ENCODE measurements at regions not wholly inside any gene's neighbourhood (a gene's known extent, or its start where the extent isn't known, plus 50 kb on each side); places are given as distances from the start of the nearest gene placed in this dataset.

GRCh38 chr2:146147448-146148012 lies 1627.6 kb upstream of the ZEB2 start:
- Histone ChIP-seq H3K36me3 (no peaks in the 10 kb centered on the region), H3K27ac (no peak overlapping the region), H3K9me3 (ENCODE audit: severe bottlenecking) (no peaks in the 10 kb centered on the region), H3K27me3 (ENCODE audit: insufficient read depth, low read depth, severe bottlenecking) (no peaks in the 10 kb centered on the region), H3K4me3 (ENCODE audit: low read depth, low read length) (no peak overlapping the region)
- peak; percentile 51 for TF ChIP-seq CTCF (IDR thresholded peaks at IDR 0.05; ENCODE audit: low read depth, low read length)
- no peak for DNase-seq

GRCh38 chr2:146143971-146144370 lies 1624.1 kb upstream of the ZEB2 start:
- Histone ChIP-seq H3K27me3 (ENCODE audit: insufficient read depth, low read depth, severe bottlenecking) (no peaks in the 10 kb centered on the region), H3K9me3 (ENCODE audit: severe bottlenecking) (no peaks in the 10 kb centered on the region), H3K36me3 (no peaks in the 10 kb centered on the region), H3K4me3 (ENCODE audit: low read depth, low read length) (no peak overlapping the region), H3K27ac (no peak overlapping the region)
- DNase-seq: no peak
- no peak for TF ChIP-seq CTCF (IDR thresholded peaks at IDR 0.05; ENCODE audit: low read depth, low read length)

GRCh38 chr2:146138820-146139219 lies 1618.9 kb upstream of the ZEB2 start:
- Histone ChIP-seq H3K27ac (no peak overlapping the region), H3K27me3 (ENCODE audit: insufficient read depth, low read depth, severe bottlenecking) (no peaks in the 10 kb centered on the region), H3K36me3 (no peaks in the 10 kb centered on the region), H3K4me3 (ENCODE audit: low read depth, low read length) (no peak overlapping the region), H3K9me3 (ENCODE audit: severe bottlenecking) (no peaks in the 10 kb centered on the region)
- no peak for DNase-seq
- no peak for TF ChIP-seq CTCF (IDR thresholded peaks at IDR 0.05; ENCODE audit: low read depth, low read length)

GRCh38 chr2:146135245-146135644 lies 1615.3 kb upstream of the ZEB2 start:
- no peak for DNase-seq
- no peak for TF ChIP-seq CTCF (IDR thresholded peaks at IDR 0.05; ENCODE audit: low read depth, low read length)
- no peaks in the 10 kb centered on the region for H3K27me3 ChIP-seq (ENCODE audit: insufficient read depth, low read depth, severe bottlenecking)

GRCh38 chr2:146131785-146132184 lies 1611.9 kb upstream of the ZEB2 start:
- Histone ChIP-seq H3K36me3 (no peaks in the 10 kb centered on the region), H3K4me3 (ENCODE audit: low read depth, low read length) (no peak overlapping the region), H3K9me3 (ENCODE audit: severe bottlenecking) (no peaks in the 10 kb centered on the region), H3K27ac (no peak overlapping the region), H3K27me3 (ENCODE audit: insufficient read depth, low read depth, severe bottlenecking) (no peaks in the 10 kb centered on the region)
- no peak for TF ChIP-seq CTCF (IDR thresholded peaks at IDR 0.05; ENCODE audit: low read depth, low read length)
- no peak for DNase-seq

More at GRCh38 chr2:146135245-146135644, 1615.3 kb upstream of the ZEB2 start:
- H3K9me3 ChIP-seq (ENCODE audit: severe bottlenecking): no peaks in the 10 kb centered on the region
- H3K27ac ChIP-seq: no peak overlapping the region
- no peak overlapping the region for H3K4me3 ChIP-seq (ENCODE audit: low read depth, low read length)
- no peaks in the 10 kb centered on the region for H3K36me3 ChIP-seq

- H3K4me3 ChIP-seq (ENCODE audit: low read depth, low read length): no peak overlapping the region
- DNase-seq: no peak
Observed at GRCh38 chr2:146131048-146131447, 1611.1 kb upstream of the ZEB2 start.

More at GRCh38 chr2:146131048-146131447, 1611.1 kb upstream of the ZEB2 start:
- Histone ChIP-seq H3K36me3 (no peaks in the 10 kb centered on the region), H3K27me3 (ENCODE audit: insufficient read depth, low read depth, severe bottlenecking) (no peaks in the 10 kb centered on the region), H3K9me3 (ENCODE audit: severe bottlenecking) (no peaks in the 10 kb centered on the region), H3K27ac (no peak overlapping the region)
- TF ChIP-seq CTCF (IDR thresholded peaks at IDR 0.05; ENCODE audit: low read depth, low read length): no peak

Data from WERI-Rb-1 (cell line).